Activated CD8-positive, alpha-beta T cell treated with anti-CD3 and anti-CD28 coated beads, Interleukin-2, amount 10 ng/mL, durations not matched to agents 7 days and 5 days (primary cell): ENCODE measurements at regions not wholly inside any gene's neighbourhood (a gene's known extent, or its start where the extent isn't known, plus 50 kb on each side); places are given as distances from the start of the nearest gene placed in this dataset.
"Not testable (repeated sequence)": the region's sequence is repeated elsewhere in the genome, so short reads cannot be mapped to it uniquely, and the experiment has no call there.

Source experiments
- ATAC-seq: fragments of 150-1000 bp; cut with Tn5 transposase; one replicate; pipeline ENCODE4 v1.10.0; 2021; ENCODE audit warnings: moderate library complexity
- CTCF ChIA-PET: fragments of 350-600 bp; sonication (Branson Sonifier 250); formaldehyde crosslinking; loops from one replicate; lab custom pipeline; 2021; ENCODE audit warnings: antibody characterized with exemption; lab: Charles Lee
- POLR2A ChIA-PET: fragments of 350-600 bp; sonication (Branson Sonifier 250); formaldehyde crosslinking; loops from one replicate; lab custom pipeline; 2021; ENCODE audit warnings: antibody characterized with exemption; lab: Charles Lee
- DNase-seq: peaks from one replicate; pipeline ENCODE4 v3.0.0-alpha.2; 2020
- H3K27ac Mint-ChIP-seq: one replicate; pipeline ENCODE4 v1.8.0; 2021; ENCODE audit warnings: mild to moderate bottlenecking, mixed read lengths
- H3K27me3 Mint-ChIP-seq: one replicate; pipeline ENCODE4 v1.8.0; 2021; ENCODE audit warnings: low read depth, mixed read lengths
- H3K36me3 Mint-ChIP-seq: one replicate; pipeline ENCODE4 v1.8.0; 2021; ENCODE audit warnings: low read depth, mixed read lengths
- H3K4me1 Mint-ChIP-seq: one replicate; pipeline ENCODE4 v1.8.0; 2021; ENCODE audit warnings: low read depth, mixed read lengths
- H3K4me3 Mint-ChIP-seq: one replicate; pipeline ENCODE4 v1.8.0; 2021; ENCODE audit warnings: mild to moderate bottlenecking, mixed read lengths
- H3K9me3 Mint-ChIP-seq: one replicate; pipeline ENCODE4 v1.8.0; 2022; ENCODE audit warnings: mixed read lengths; ENCODE audit not compliant: insufficient read depth

GRCh38 chr7:35910621-35911020 is 109.8 kb downstream of the SEPTIN7 start:
- H3K9me3 Mint-ChIP-seq, DNase-seq, H3K27me3 Mint-ChIP-seq, H3K4me3 Mint-ChIP-seq, POLR2A ChIA-PET, ATAC-seq, H3K27ac Mint-ChIP-seq: not testable (repeated sequence)
- Mint-ChIP-seq H3K36me3 (peaks cover 30% of the 10 kb centered on the region), H3K4me1 (peaks cover 13% of the 10 kb centered on the region)
- CTCF ChIA-PET: interaction anchor here (0.9 to 1.6 kb wide), 5 partner anchors 65 to 379 kb away, joined by 3 to 6 read pairs (median 3); no protein-coding TSS in a partner anchor

- ATAC-seq, H3K4me1 Mint-ChIP-seq, DNase-seq, H3K9me3 Mint-ChIP-seq, H3K4me3 Mint-ChIP-seq, POLR2A ChIA-PET, H3K27ac Mint-ChIP-seq, H3K27me3 Mint-ChIP-seq: not testable (repeated sequence)
- H3K36me3 Mint-ChIP-seq: peaks cover 25% of the 10 kb centered on the region
- CTCF ChIA-PET: interaction anchor here (1.3 kb wide), 1 partner anchor 63 kb away, joined by 3 read pairs; no protein-coding TSS in a partner anchor
These were observed 112.5 kb downstream of the SEPTIN7 start for GRCh38 chr7:35913350-35913749.

- H3K9me3 Mint-ChIP-seq, H3K4me1 Mint-ChIP-seq, H3K27me3 Mint-ChIP-seq, H3K27ac Mint-ChIP-seq, H3K4me3 Mint-ChIP-seq, ATAC-seq, POLR2A ChIA-PET, DNase-seq: not testable (repeated sequence)
- CTCF ChIA-PET: interaction anchor here (1.3 kb wide), 1 partner anchor 62 kb away, joined by 3 read pairs; no protein-coding TSS in a partner anchor
- peaks cover 25% of the 10 kb centered on the region for H3K36me3 Mint-ChIP-seq
These were observed 113.4 kb downstream of the SEPTIN7 start for GRCh38 chr7:35914214-35914613.

- H3K27ac Mint-ChIP-seq, DNase-seq, H3K27me3 Mint-ChIP-seq, H3K4me1 Mint-ChIP-seq, ATAC-seq, H3K9me3 Mint-ChIP-seq, POLR2A ChIA-PET, H3K4me3 Mint-ChIP-seq: not testable (repeated sequence)
- H3K36me3 Mint-ChIP-seq: peaks cover 25% of the 10 kb centered on the region
- CTCF ChIA-PET: interaction anchor here (0.9 to 2.8 kb wide), 2 partner anchors 61 to 215 kb away, joined by 4 to 18 read pairs; no protein-coding TSS in a partner anchor
These were observed 114.5 kb downstream of the SEPTIN7 start for GRCh38 chr7:35915247-35915955.

- H3K36me3 Mint-ChIP-seq, H3K27me3 Mint-ChIP-seq, H3K4me1 Mint-ChIP-seq, POLR2A ChIA-PET, H3K27ac Mint-ChIP-seq, ATAC-seq, H3K9me3 Mint-ChIP-seq, CTCF ChIA-PET, DNase-seq, H3K4me3 Mint-ChIP-seq: not testable (repeated sequence)
These were observed 117.4 kb downstream of the SEPTIN7 start for GRCh38 chr7:35918217-35918616.

- H3K27me3 Mint-ChIP-seq, H3K4me1 Mint-ChIP-seq, H3K27ac Mint-ChIP-seq, POLR2A ChIA-PET, ATAC-seq, H3K4me3 Mint-ChIP-seq, H3K36me3 Mint-ChIP-seq, H3K9me3 Mint-ChIP-seq, DNase-seq: not testable (repeated sequence)
- CTCF ChIA-PET: interaction anchor here (1.6 kb wide), 1 partner anchor 56 kb away, joined by 4 read pairs; no protein-coding TSS in a partner anchor
These were observed 118.8 kb downstream of the SEPTIN7 start for GRCh38 chr7:35919607-35920006.

- H3K9me3 Mint-ChIP-seq, POLR2A ChIA-PET: not testable (repeated sequence)
These were observed 120.5 kb downstream of the SEPTIN7 start for GRCh38 chr7:35921338-35921737.

GRCh38 chr7:35924668-35925067 is 123.8 kb downstream of the SEPTIN7 start:
- H3K4me1 Mint-ChIP-seq, H3K27me3 Mint-ChIP-seq, CTCF ChIA-PET, POLR2A ChIA-PET, H3K36me3 Mint-ChIP-seq, DNase-seq, H3K4me3 Mint-ChIP-seq, ATAC-seq, H3K27ac Mint-ChIP-seq, H3K9me3 Mint-ChIP-seq: not testable (repeated sequence)

More at GRCh38 chr7:35921338-35921737, 120.5 kb downstream of the SEPTIN7 start:
- H3K27ac Mint-ChIP-seq, H3K27me3 Mint-ChIP-seq, DNase-seq, H3K4me3 Mint-ChIP-seq, H3K4me1 Mint-ChIP-seq, CTCF ChIA-PET, ATAC-seq, H3K36me3 Mint-ChIP-seq: not testable (repeated sequence)

- ATAC-seq, H3K4me3 Mint-ChIP-seq, CTCF ChIA-PET, H3K4me1 Mint-ChIP-seq, H3K27ac Mint-ChIP-seq, POLR2A ChIA-PET, H3K27me3 Mint-ChIP-seq, H3K9me3 Mint-ChIP-seq, H3K36me3 Mint-ChIP-seq, DNase-seq: not testable (repeated sequence)
These were observed 126.1 kb downstream of the SEPTIN7 start for GRCh38 chr7:35926966-35927365.

- ATAC-seq, H3K27me3 Mint-ChIP-seq, H3K9me3 Mint-ChIP-seq, CTCF ChIA-PET, H3K27ac Mint-ChIP-seq, H3K4me1 Mint-ChIP-seq, H3K4me3 Mint-ChIP-seq, DNase-seq, POLR2A ChIA-PET, H3K36me3 Mint-ChIP-seq: not testable (repeated sequence)
These were observed 130.3 kb downstream of the SEPTIN7 start for GRCh38 chr7:35931134-35931533.

GRCh38 chr7:35931551-35931950 is 130.7 kb downstream of the SEPTIN7 start:
- CTCF ChIA-PET: not testable (repeated sequence)

GRCh38 chr7:35940695-35941094 is 139.8 kb downstream of the SEPTIN7 start:
- H3K36me3 Mint-ChIP-seq, CTCF ChIA-PET, DNase-seq, H3K4me1 Mint-ChIP-seq, ATAC-seq, H3K27me3 Mint-ChIP-seq, POLR2A ChIA-PET, H3K27ac Mint-ChIP-seq, H3K9me3 Mint-ChIP-seq, H3K4me3 Mint-ChIP-seq: not testable (repeated sequence)

More at GRCh38 chr7:35931551-35931950, 130.7 kb downstream of the SEPTIN7 start:
- DNase-seq, H3K27ac Mint-ChIP-seq, H3K4me3 Mint-ChIP-seq, H3K36me3 Mint-ChIP-seq, ATAC-seq, H3K4me1 Mint-ChIP-seq, H3K27me3 Mint-ChIP-seq, POLR2A ChIA-PET, H3K9me3 Mint-ChIP-seq: not testable (repeated sequence)
